Upper lobe of right lung (tissue), 1 donor: ENCODE measurements at regions not wholly inside any gene's neighbourhood (a gene's known extent, or its start where the extent isn't known, plus 50 kb on each side); places are given as distances from the start of the nearest gene placed in this dataset.

ENCODE experiments used
- ATAC-seq: fragments of 200-7000 bp; cut with Tn5 transposase; one replicate; pipeline ENCODE4 v1.9.1; 2020; ENCODE audit warnings: mild to moderate bottlenecking, moderate library complexity
- DNase-seq: peaks from one replicate; pipeline ENCODE4 v3.0.0-alpha.2; 2020
- H3K27ac ChIP-seq: fragments of 200-600 bp; one replicate; pipeline ENCODE4 v1.8.0; 2022
- H3K27me3 ChIP-seq: fragments of 200-600 bp; one replicate; pipeline ENCODE4 v1.8.0; 2022; ENCODE audit warnings: mild to moderate bottlenecking
- H3K36me3 ChIP-seq: fragments of 200-600 bp; one replicate; pipeline ENCODE4 v1.8.0; 2022
- H3K4me1 ChIP-seq: fragments of 200-600 bp; one replicate; pipeline ENCODE4 v1.8.0; 2022
- H3K4me3 ChIP-seq: fragments of 200-600 bp; one replicate; pipeline ENCODE4 v1.8.0; 2022; ENCODE audit warnings: mild to moderate bottlenecking
- H3K9me3 ChIP-seq: fragments of 200-600 bp; one replicate; pipeline ENCODE4 v1.8.0; 2022
- CTCF ChIP-seq: fragments of 200-600 bp; IDR thresholded peaks from one replicate; pipeline ENCODE4 v1.8.0; 2022; ENCODE audit warnings: antibody characterized with exemption
- intact Hi-C: fragments of 100-400 bp; cut with DNase I; formaldehyde crosslinking; loops from one replicate; pipeline ENCODE4 v1.11.0; 2022
- donor health status: DM: no; HTN: yes; CAD: no; lungs with severe emphysema.

GRCh38 chrX:107507744-107508117 lies 58.3 kb downstream of the FRMPD3 start:
- H3K9me3 ChIP-seq = no peaks in the 10 kb centered on the region
- H3K4me3 ChIP-seq = no peak overlapping the region
- no peak overlapping the region for H3K27ac ChIP-seq
- no peak for ATAC-seq
- no peak for DNase-seq
- no peaks in the 10 kb centered on the region for H3K36me3 ChIP-seq
- no peak for TF ChIP-seq CTCF
- intact Hi-C loops = no loop called here
- H3K27me3 ChIP-seq = no peaks in the 10 kb centered on the region
- H3K4me1 ChIP-seq = no peaks in the 10 kb centered on the region

DNA sequence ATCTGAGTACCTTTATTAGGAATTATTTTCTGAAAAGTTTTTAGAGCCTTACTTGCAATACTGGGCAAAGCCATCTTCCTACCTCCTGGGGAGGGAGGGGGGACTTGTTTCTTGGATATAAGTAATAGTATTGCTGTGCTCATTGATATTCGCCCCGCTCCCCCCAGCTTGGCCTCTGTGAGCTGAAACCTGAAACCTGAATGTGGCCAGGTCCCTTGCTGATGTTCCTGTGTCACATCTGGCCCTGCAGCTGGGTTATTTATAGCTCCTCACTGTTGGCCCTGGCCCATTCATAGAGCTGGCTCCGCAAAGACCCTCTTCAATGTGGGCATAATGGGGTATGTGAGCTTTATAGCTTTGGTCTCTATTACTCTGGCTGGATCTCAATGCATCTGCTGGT lies 59.5 kb downstream of the FRMPD3 start:
- DNase-seq (no peak), ATAC-seq (no peak)
- no peaks in the 10 kb centered on the region for H3K27me3 ChIP-seq
- H3K4me1 ChIP-seq = no peaks in the 10 kb centered on the region
- no peak overlapping the region for H3K4me3 ChIP-seq
- H3K36me3 ChIP-seq = no peaks in the 10 kb centered on the region
- intact Hi-C loops = no loop called here
- TF ChIP-seq CTCF = no peak
- H3K9me3 ChIP-seq = no peaks in the 10 kb centered on the region
- H3K27ac ChIP-seq = no peak overlapping the region

- H3K36me3 ChIP-seq = no peaks in the 10 kb centered on the region
- intact Hi-C loops = no loop called here
Observed at GRCh38 chrX:107514944-107515343, 65.5 kb downstream of the FRMPD3 start.

DNA sequence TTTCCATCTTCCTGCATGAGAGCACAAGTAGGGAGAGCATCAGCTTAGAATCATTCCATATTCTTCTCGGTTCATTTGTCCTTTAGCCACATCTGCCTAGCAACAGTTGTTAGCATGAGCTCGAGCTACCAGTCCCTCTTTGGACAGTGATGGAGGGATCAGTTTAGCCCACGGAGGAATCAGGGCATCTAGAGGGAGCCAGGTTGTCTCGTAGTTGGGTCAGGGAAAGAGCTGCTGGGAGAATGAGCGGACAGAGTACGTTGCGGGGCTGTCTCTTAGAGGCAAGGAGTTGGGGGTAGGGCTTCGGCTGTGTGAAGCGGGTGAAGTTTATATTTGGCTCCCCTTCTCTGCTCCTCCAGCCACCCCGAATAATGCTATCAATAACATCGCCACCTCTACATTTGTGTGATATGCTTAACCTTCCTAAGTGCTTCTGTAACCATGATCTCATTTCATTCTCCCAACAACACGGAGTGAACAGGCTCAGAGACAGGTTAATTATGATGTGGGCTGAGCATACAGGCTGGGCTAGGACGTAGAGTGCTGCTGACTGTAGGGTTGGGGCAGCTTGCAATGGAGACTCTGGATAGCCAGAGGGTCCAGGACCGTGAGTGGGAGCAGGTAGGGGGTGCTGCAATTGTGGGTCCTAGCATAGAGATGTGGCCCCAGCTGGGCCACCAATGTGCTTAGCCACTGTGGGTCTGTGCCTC lies 72.6 kb downstream of the FRMPD3 start:
- DNase-seq (no peak), ATAC-seq (no peak)
- Histone ChIP-seq H3K36me3 (no peaks in the 10 kb centered on the region), H3K4me1 (no peaks in the 10 kb centered on the region), H3K27me3 (no peaks in the 10 kb centered on the region), H3K27ac (no peak overlapping the region), H3K9me3 (no peaks in the 10 kb centered on the region), H3K4me3 (no peak overlapping the region)
- no peak for TF ChIP-seq CTCF
- intact Hi-C loops = no loop called here

More at GRCh38 chrX:107514944-107515343, 65.5 kb downstream of the FRMPD3 start:
- H3K9me3 ChIP-seq = no peaks in the 10 kb centered on the region
- H3K4me1 ChIP-seq = no peaks in the 10 kb centered on the region
- DNase-seq (no peak), ATAC-seq (no peak)
- H3K27me3 ChIP-seq = no peaks in the 10 kb centered on the region
- no peak overlapping the region for H3K27ac ChIP-seq
- TF ChIP-seq CTCF = no peak
- H3K4me3 ChIP-seq = no peak overlapping the region

GRCh38 chrX:107522901-107523300 lies 73.4 kb downstream of the FRMPD3 start:
- Histone ChIP-seq H3K27ac (no peak overlapping the region), H3K4me3 (no peak overlapping the region), H3K4me1 (no peaks in the 10 kb centered on the region), H3K9me3 (no peaks in the 10 kb centered on the region), H3K36me3 (no peaks in the 10 kb centered on the region), H3K27me3 (no peaks in the 10 kb centered on the region)
- ATAC-seq = no peak
- intact Hi-C loops = no loop called here
- TF ChIP-seq CTCF = no peak
- no peak for DNase-seq

DNA sequence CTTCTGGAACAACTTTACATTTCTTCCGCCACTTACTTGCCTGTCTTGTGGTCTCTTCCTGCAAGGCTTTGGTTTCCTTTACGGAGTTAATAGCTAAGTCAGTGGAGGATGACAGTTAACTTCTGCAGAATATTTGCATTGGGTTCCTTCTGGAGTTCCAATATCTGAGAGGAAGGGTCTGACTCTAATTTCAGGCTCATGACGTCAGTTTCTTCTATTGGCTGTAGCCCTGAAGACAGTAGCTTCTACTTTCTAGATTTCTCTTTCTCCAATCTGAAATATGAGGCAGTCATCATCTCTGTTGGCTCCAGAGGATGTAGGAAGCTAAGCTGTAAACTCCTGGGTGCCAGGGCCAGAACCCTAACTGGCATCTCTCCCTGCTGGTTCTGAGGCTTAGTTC lies 76.7 kb downstream of the FRMPD3 start:
- ATAC-seq (no peak), DNase-seq (no peak)
- no peak for TF ChIP-seq CTCF
- Histone ChIP-seq H3K9me3 (no peaks in the 10 kb centered on the region), H3K36me3 (no peaks in the 10 kb centered on the region), H3K4me3 (no peak overlapping the region), H3K4me1 (no peaks in the 10 kb centered on the region), H3K27ac (no peak overlapping the region), H3K27me3 (no peaks in the 10 kb centered on the region)
- intact Hi-C loops = no loop called here
